Mesenchymal stem cell (in vitro differentiated cells and primary cell): ENCODE measurements at regions not wholly inside any gene's neighbourhood (a gene's known extent, or its start where the extent isn't known, plus 50 kb on each side); places are given as distances from the start of the nearest gene placed in this dataset.
A peak's percentile ranks its signal among the peaks of the same experiment; 100 is the strongest.

Experiments used
- DNase-seq: peaks from one replicate; pipeline ENCODE4 v3.0.0-alpha.2; 2013
- H2AFZ ChIP-seq: one replicate; pipeline ENCODE4 v1.6.1; 2013; ENCODE audit warnings: low read depth, mild to moderate bottlenecking, control low read depth, inconsistent platforms, low read length, moderate library complexity
- H2AK5ac ChIP-seq: 2 replicates; pipeline ENCODE4 v1.6.1; 2013; ENCODE audit warnings: low read length, moderate library complexity, mild to moderate bottlenecking, inconsistent platforms; ENCODE audit not compliant: severe bottlenecking
- H2BK120ac ChIP-seq: one replicate; pipeline ENCODE4 v1.6.1; 2013; ENCODE audit warnings: low read depth, mild to moderate bottlenecking, inconsistent platforms, low read length, moderate library complexity
- H2BK12ac ChIP-seq, 2 experiments: one replicate each; pipeline ENCODE4 v1.6.1; 2013; ENCODE audit warnings: inconsistent platforms in 2 of 2, low read length in 2 of 2, mild to moderate bottlenecking in 2 of 2, moderate library complexity in 2 of 2, control low read depth in 1 of 2
- H2BK15ac ChIP-seq: one replicate; pipeline ENCODE4 v1.6.1; 2013; ENCODE audit warnings: mild to moderate bottlenecking, low read depth, inconsistent platforms; ENCODE audit not compliant: poor library complexity, severe bottlenecking
- H2BK5ac ChIP-seq: 2 replicates; pipeline ENCODE4 v1.6.1; 2013; ENCODE audit warnings: low read depth, mild to moderate bottlenecking, low read length, control low read depth, inconsistent platforms; ENCODE audit not compliant: poor library complexity, severe bottlenecking
- H3K14ac ChIP-seq, 2 experiments: one replicate each; pipeline ENCODE4 v1.6.1; 2013; ENCODE audit warnings: inconsistent platforms in 2 of 2, low read length in 2 of 2, control low read depth in 1 of 2, mild to moderate bottlenecking in 1 of 2, moderate library complexity in 1 of 2
- H3K18ac ChIP-seq, 2 experiments: one replicate each; pipeline ENCODE4 v1.6.1; 2013; ENCODE audit warnings: inconsistent platforms in 2 of 2, low read length in 2 of 2, control low read depth in 1 of 2, low read depth in 1 of 2, mild to moderate bottlenecking in 1 of 2
- H3K23ac ChIP-seq, 2 experiments: one replicate each; pipeline ENCODE4 v1.6.1; 2013; ENCODE audit warnings: inconsistent platforms in 2 of 2, low read length in 2 of 2, mild to moderate bottlenecking in 2 of 2, moderate library complexity in 2 of 2, control low read depth in 1 of 2
- H3K27ac ChIP-seq: 2 replicates; pipeline ENCODE4 v1.5.1; 2013; ENCODE audit warnings: mild to moderate bottlenecking, moderate library complexity, low read length, control low read depth, inconsistent platforms; ENCODE audit not compliant: poor library complexity, severe bottlenecking
- H3K27me3 ChIP-seq, 2 experiments: 2 replicates each; pipeline versions ENCODE4 v1.6.1 to v1.7.0; 2013; ENCODE audit warnings: low read length in 2 of 2, mild to moderate bottlenecking in 2 of 2, moderate library complexity in 2 of 2, control low read depth in 1 of 2, inconsistent platforms in 1 of 2; ENCODE audit not compliant: control insufficient read depth in 1 of 2, insufficient read depth in 1 of 2
- H3K36me3 ChIP-seq, 2 experiments: 2 replicates each; pipeline versions ENCODE4 v1.6.1 to v1.7.0; 2013; ENCODE audit warnings: low read length in 2 of 2, control low read depth in 1 of 2, inconsistent platforms in 1 of 2, low read depth in 1 of 2, mild to moderate bottlenecking in 1 of 2; ENCODE audit not compliant: insufficient read depth in 2 of 2, control insufficient read depth in 1 of 2
- H3K4ac ChIP-seq, 2 experiments: one replicate each; pipeline ENCODE4 v1.6.1; 2013; ENCODE audit warnings: inconsistent platforms in 2 of 2, low read length in 2 of 2, mild to moderate bottlenecking in 2 of 2, moderate library complexity in 2 of 2, control low read depth in 1 of 2, low read depth in 1 of 2
- H3K4me1 ChIP-seq: 2 replicates; pipeline ENCODE4 v1.6.1; 2013; ENCODE audit warnings: low read depth, low read length, control low read depth; ENCODE audit not compliant: control insufficient read depth, insufficient read depth
- H3K4me2 ChIP-seq: 2 replicates; pipeline ENCODE4 v1.6.1; 2013; ENCODE audit warnings: low read length, mild to moderate bottlenecking, inconsistent platforms; ENCODE audit not compliant: poor library complexity, severe bottlenecking
- H3K4me3 ChIP-seq, 2 experiments: 2 replicates each; pipeline versions ENCODE4 v1.5.1 to v1.7.0; 2013; ENCODE audit warnings: low read length in 2 of 2, mild to moderate bottlenecking in 2 of 2, control low read depth in 1 of 2, low read depth in 1 of 2; ENCODE audit not compliant: insufficient read depth in 1 of 2
- H3K79me1 ChIP-seq: replicated peaks from 2 replicates; pipeline ENCODE4 v1.6.1; 2013; ENCODE audit warnings: mild to moderate bottlenecking, control low read depth, low read length, inconsistent platforms; ENCODE audit not compliant: poor library complexity, severe bottlenecking
- H3K9ac ChIP-seq: 2 replicates; pipeline ENCODE4 v1.7.0; 2013; ENCODE audit warnings: mild to moderate bottlenecking, low read length, moderate library complexity
- H3K9me3 ChIP-seq: 2 replicates; pipeline ENCODE4 v1.7.0; 2013; ENCODE audit warnings: mild to moderate bottlenecking, low read length; ENCODE audit not compliant: control insufficient read depth
- H4K8ac ChIP-seq: one replicate; pipeline ENCODE4 v1.6.1; 2013; ENCODE audit warnings: inconsistent platforms, mild to moderate bottlenecking, low read length, moderate library complexity
- H4K91ac ChIP-seq: one replicate; pipeline ENCODE4 v1.6.1; 2013; ENCODE audit warnings: mild to moderate bottlenecking, low read length, inconsistent platforms
- WGBS: methylation state at CpG from one replicate; pipeline ENCODE4 v1.1.7; 2013; ENCODE audit warnings: mixed read lengths; 5-methylcytosine and 5-hydroxymethylcytosine counted together

GRCh38 chr6:66522864-66523263 is 815.8 kb upstream of the EYS start:
- Histone ChIP-seq H2BK12ac (no peak overlapping the region), H4K91ac (no peak overlapping the region), H3K9me3 (no peaks in the 10 kb centered on the region), H3K4me1 (no peaks in the 10 kb centered on the region), H3K4me3 (no peak overlapping the region), H2BK120ac (no peak overlapping the region), H2AK5ac (no peak overlapping the region), H3K18ac (no peak overlapping the region), H3K27me3 (no peaks in the 10 kb centered on the region), H2AFZ (no peak overlapping the region), H3K27ac (no peak overlapping the region), H2BK5ac (no peak overlapping the region), H3K4ac (no peak overlapping the region), H3K23ac (no peak overlapping the region), H3K4me2 (no peak overlapping the region), H3K79me1 (no peaks in the 10 kb centered on the region), H3K9ac (no peak overlapping the region), H2BK15ac (no peak overlapping the region), H4K8ac (no peak overlapping the region), H3K14ac (no peak overlapping the region), H3K36me3 (no peaks in the 10 kb centered on the region)
- 78% methylated on average over 2 of the region's 2 CpGs for WGBS
- DNase-seq, result no peak

GRCh38 chr6:66516377-66516776 is 809.4 kb upstream of the EYS start:
- no peak overlapping the region for H2AK5ac ChIP-seq
- H3K4me3 ChIP-seq, result no peak overlapping the region
- no peak overlapping the region for H4K91ac ChIP-seq
- no peak overlapping the region for H3K27ac ChIP-seq
- no peaks in the 10 kb centered on the region for H3K4me1 ChIP-seq
- H2BK15ac ChIP-seq, result no peak overlapping the region
- no peaks in the 10 kb centered on the region for H3K79me1 ChIP-seq
- no peak overlapping the region for H2BK120ac ChIP-seq
- no peak overlapping the region for H3K4me2 ChIP-seq
- H3K36me3 ChIP-seq, result no peaks in the 10 kb centered on the region
- no peak overlapping the region for H3K4ac ChIP-seq
- H2BK5ac ChIP-seq, result no peak overlapping the region
- no peaks in the 10 kb centered on the region for H3K9me3 ChIP-seq
- no peak for DNase-seq
- no peak overlapping the region for H2BK12ac ChIP-seq
- no peak overlapping the region for H3K18ac ChIP-seq
- H3K23ac ChIP-seq, result no peak overlapping the region
- H3K27me3 ChIP-seq, result no peaks in the 10 kb centered on the region
- H2AFZ ChIP-seq, result no peak overlapping the region
- no peak overlapping the region for H3K9ac ChIP-seq
- no peak overlapping the region for H4K8ac ChIP-seq
- no peak overlapping the region for H3K14ac ChIP-seq

- Histone ChIP-seq H2BK12ac (no peak overlapping the region), H2BK15ac (no peak overlapping the region), H2BK120ac (no peak overlapping the region), H3K9me3 (no peaks in the 10 kb centered on the region), H3K27ac (peak overlapping the region; percentile 40), H2AK5ac (no peak overlapping the region), H3K4me2 (no peak overlapping the region), H3K4me1 (no peaks in the 10 kb centered on the region), H3K23ac (no peak overlapping the region), H3K36me3 (no peaks in the 10 kb centered on the region), H3K27me3 (no peaks in the 10 kb centered on the region), H2AFZ (no peak overlapping the region), H4K91ac (no peak overlapping the region), H3K4ac (no peak overlapping the region), H3K18ac (no peak overlapping the region), H4K8ac (no peak overlapping the region), H3K79me1 (no peaks in the 10 kb centered on the region), H2BK5ac (no peak overlapping the region), H3K14ac (no peak overlapping the region), H3K9ac (no peak overlapping the region), H3K4me3 (no peak overlapping the region)
- WGBS, result no CpG with 5 or more reads among the region's 3 CpGs
- peak; percentile 69 for DNase-seq
Measured at GRCh38 chr6:66508433-66508832, 801.4 kb upstream of the EYS start.

DNA sequence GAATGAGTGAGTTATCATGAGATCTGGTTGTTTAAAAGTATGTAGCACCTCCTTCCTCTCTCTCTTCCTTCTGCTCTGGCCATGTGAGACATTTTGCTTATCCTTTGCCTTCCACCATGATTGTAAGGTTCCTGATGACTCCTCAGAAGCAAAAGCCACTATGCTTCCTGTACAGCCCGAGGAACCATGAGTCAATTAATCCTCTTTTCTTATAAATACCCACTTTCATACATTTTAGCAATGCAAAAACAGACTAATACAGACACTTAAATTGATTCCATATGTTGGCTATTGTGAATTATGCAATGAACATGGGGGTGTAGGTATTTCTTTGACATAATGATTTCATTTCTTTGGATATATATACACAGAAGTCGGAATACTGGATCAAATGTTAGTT is 792.8 kb upstream of the EYS start:
- Histone ChIP-seq H3K14ac (no peak overlapping the region), H2BK5ac (no peak overlapping the region), H3K4me2 (no peak overlapping the region), H2AK5ac (no peak overlapping the region), H3K79me1 (no peaks in the 10 kb centered on the region), H2BK12ac (no peak overlapping the region), H2BK120ac (no peak overlapping the region), H3K4me3 (no peak overlapping the region), H3K4ac (no peak overlapping the region), H3K9ac (no peak overlapping the region), H2BK15ac (no peak overlapping the region), H4K8ac (no peak overlapping the region), H3K23ac (no peak overlapping the region), H4K91ac (no peak overlapping the region), H3K27ac (no peak overlapping the region), H2AFZ (no peak overlapping the region), H3K36me3 (no peaks in the 10 kb centered on the region), H3K9me3 (no peaks in the 10 kb centered on the region), H3K27me3 (no peaks in the 10 kb centered on the region), H3K18ac (no peak overlapping the region), H3K4me1 (no peaks in the 10 kb centered on the region)
- no peak for DNase-seq
- 88% methylated on average over 1 of the region's 2 CpGs for WGBS
